Prostate gland (tissue), 2 donors: ENCODE measurements at regions not wholly inside any gene's neighbourhood (a gene's known extent, or its start where the extent isn't known, plus 50 kb on each side); places are given as distances from the start of the nearest gene placed in this dataset.

Experiments used
- CTCF ChIP-seq, 4 experiments: fragments of 200-600 bp in 2 of 4; fragments of 450-650 bp in 2 of 4; sonication (generic) in 2 of 4; IDR thresholded peaks; 1 replicate in 3 of 4; 2 replicates in 1 of 4; pipeline ENCODE4 v1.5.1; 2016 to 2019; ENCODE audit warnings: antibody characterized with exemption in 4 of 4, mild to moderate bottlenecking in 2 of 4, moderate library complexity in 2 of 4
- POLR2A ChIP-seq: fragments of 450-650 bp; IDR thresholded peaks from one replicate; pipeline ENCODE4 v1.6.1; 2016; ENCODE audit warnings: antibody characterized with exemption, mild to moderate bottlenecking
- POLR2AphosphoS5 ChIP-seq: sonication (generic); formaldehyde crosslinking; IDR thresholded peaks from one replicate; pipeline ENCODE4 v1.6.1; 2017; ENCODE audit warnings: antibody characterized with exemption

GRCh38 chr18:38413193-38413592 is 847.6 kb upstream of the CELF4 start:
- no peak for TF ChIP-seq CTCF (IDR thresholded peaks at IDR 0.05)
- no peak for TF ChIP-seq POLR2A
- TF ChIP-seq POLR2AphosphoS5: no peak
